PC-3 (cell line): ENCODE measurements at regions not wholly inside any gene's neighbourhood (a gene's known extent, or its start where the extent isn't known, plus 50 kb on each side); places are given as distances from the start of the nearest gene placed in this dataset.

Experiments used
- EZH2 ChIP-seq: fragments of 300-600 bp; sonication (generic); IDR thresholded peaks from one replicate; pipeline ENCODE4 v1.6.1; 2017; ENCODE audit warnings: antibody characterized with exemption, mild to moderate bottlenecking, low read length; ENCODE audit not compliant: unreplicated experiment
- EZH2phosphoT487 ChIP-seq: fragments of 300-600 bp; sonication (generic); IDR thresholded peaks from 2 replicates; pipeline ENCODE4 v1.6.1; 2018; ENCODE audit warnings: mild to moderate bottlenecking, antibody characterized with exemption, low read length, borderline replicate concordance
- TF ChIP-seq, protein P1 (sequence below): fragments of 300-600 bp; sonication (generic); conservative IDR thresholded peaks from 2 replicates; pipeline ENCODE4 v1.5.1; 2017; ENCODE audit warnings: antibody characterized with exemption, low read depth, mild to moderate bottlenecking, low read length

GRCh38 chr11:22497474-22497873 lies 128.1 kb downstream of the FANCF start:
- TF ChIP-seq, protein P1, sequence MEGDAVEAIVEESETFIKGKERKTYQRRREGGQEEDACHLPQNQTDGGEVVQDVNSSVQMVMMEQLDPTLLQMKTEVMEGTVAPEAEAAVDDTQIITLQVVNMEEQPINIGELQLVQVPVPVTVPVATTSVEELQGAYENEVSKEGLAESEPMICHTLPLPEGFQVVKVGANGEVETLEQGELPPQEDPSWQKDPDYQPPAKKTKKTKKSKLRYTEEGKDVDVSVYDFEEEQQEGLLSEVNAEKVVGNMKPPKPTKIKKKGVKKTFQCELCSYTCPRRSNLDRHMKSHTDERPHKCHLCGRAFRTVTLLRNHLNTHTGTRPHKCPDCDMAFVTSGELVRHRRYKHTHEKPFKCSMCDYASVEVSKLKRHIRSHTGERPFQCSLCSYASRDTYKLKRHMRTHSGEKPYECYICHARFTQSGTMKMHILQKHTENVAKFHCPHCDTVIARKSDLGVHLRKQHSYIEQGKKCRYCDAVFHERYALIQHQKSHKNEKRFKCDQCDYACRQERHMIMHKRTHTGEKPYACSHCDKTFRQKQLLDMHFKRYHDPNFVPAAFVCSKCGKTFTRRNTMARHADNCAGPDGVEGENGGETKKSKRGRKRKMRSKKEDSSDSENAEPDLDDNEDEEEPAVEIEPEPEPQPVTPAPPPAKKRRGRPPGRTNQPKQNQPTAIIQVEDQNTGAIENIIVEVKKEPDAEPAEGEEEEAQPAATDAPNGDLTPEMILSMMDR: no peak
- TF ChIP-seq EZH2 (no peak), EZH2phosphoT487 (no peak)
